ENCODE measurements at regions not wholly inside any gene's neighbourhood (a gene's known extent, or its start where the extent isn't known, plus 50 kb on each side); places are given as distances from the start of the nearest gene placed in this dataset.

- TF ChIP-seq EZH2 (IDR thresholded peaks at IDR 0.05; ENCODE audit: insufficient read depth, poor library complexity, severe bottlenecking) (no peak), EZH2phosphoT487 (IDR thresholded peaks at IDR 0.05; ENCODE audit: insufficient read depth, low read depth) (no peak)
Observed at GRCh38 chr2:196380098-196380497, 208.7 kb upstream of the STK17B start.

Measured in GM23248 (cell line).